OCI-LY1 (cell line): ENCODE measurements at regions not wholly inside any gene's neighbourhood (a gene's known extent, or its start where the extent isn't known, plus 50 kb on each side); places are given as distances from the start of the nearest gene placed in this dataset.

ENCODE experiments used
- H2AFZ ChIP-seq: fragments of 200-600 bp; sonication (generic), shearing (Covaris generic); 2 replicates; pipeline ENCODE4 v1.6.0; 2014; ENCODE audit warnings: antibody characterized with exemption, mild to moderate bottlenecking, low read length
- H3F3A ChIP-seq: fragments of 200-600 bp; sonication (generic), shearing (Covaris generic); 2 replicates; pipeline ENCODE4 v1.6.0; 2014; ENCODE audit warnings: mild to moderate bottlenecking, antibody characterized with exemption, low read length, moderate library complexity; ENCODE audit not compliant: insufficient read depth
- H3K27ac ChIP-seq: fragments of 200-600 bp; sonication (generic); 2 replicates; pipeline ENCODE4 v1.5.1; 2014; ENCODE audit warnings: low read length, mixed run types, mild to moderate bottlenecking, low read depth; ENCODE audit not compliant: poor library complexity, severe bottlenecking
- H3K27me3 ChIP-seq: fragments of 200-600 bp; sonication (generic); 2 replicates; pipeline ENCODE4 v1.6.0; 2014; ENCODE audit warnings: antibody characterized with exemption, mild to moderate bottlenecking, low read length, moderate library complexity; ENCODE audit not compliant: insufficient read depth
- H3K36me3 ChIP-seq: fragments of 200-600 bp; sonication (generic); 2 replicates; pipeline ENCODE4 v1.6.1; 2014; ENCODE audit warnings: mild to moderate bottlenecking, antibody characterized with exemption, low read length, moderate library complexity, mixed read lengths; ENCODE audit not compliant: insufficient read depth
- H3K4me1 ChIP-seq: fragments of 200-600 bp; sonication (generic); 2 replicates; pipeline ENCODE4 v1.5.1; 2014; ENCODE audit warnings: mild to moderate bottlenecking, low read length, moderate library complexity; ENCODE audit not compliant: insufficient read depth, severe bottlenecking
- H3K4me2 ChIP-seq: fragments of 200-600 bp; sonication (generic), shearing (Covaris generic); 2 replicates; pipeline ENCODE4 v1.6.1; 2014; ENCODE audit warnings: low read length
- H3K4me3 ChIP-seq: fragments of 200-600 bp; sonication (generic); 2 replicates; pipeline ENCODE4 v1.5.1; 2014; ENCODE audit warnings: low read length, low read depth, mild to moderate bottlenecking, mixed read lengths; ENCODE audit not compliant: poor library complexity, severe bottlenecking
- H3K79me2 ChIP-seq: fragments of 200-600 bp; shearing (Covaris generic); 2 replicates; pipeline ENCODE4 v1.6.1; 2016; ENCODE audit warnings: mixed run types, low read length, mixed read lengths; ENCODE audit not compliant: insufficient read depth
- H3K9ac ChIP-seq: fragments of 200-600 bp; sonication (generic), shearing (Covaris generic); 2 replicates; pipeline ENCODE4 v1.6.1; 2014; ENCODE audit warnings: mild to moderate bottlenecking, low read length, mixed read lengths
- H3K9me2 ChIP-seq: fragments of 200-600 bp; sonication (generic), shearing (Covaris generic); 2 replicates; pipeline ENCODE4 v1.6.1; 2014; ENCODE audit warnings: low read depth, mild to moderate bottlenecking, low read length, mixed read lengths
- H3K9me3 ChIP-seq: fragments of 200-600 bp; shearing (Covaris generic); 2 replicates; pipeline ENCODE4 v1.6.1; 2014; ENCODE audit warnings: low read length, mixed read lengths
- H4K20me1 ChIP-seq: fragments of 200-600 bp; sonication (generic), shearing (Covaris generic); 2 replicates; pipeline ENCODE4 v1.6.0; 2016; ENCODE audit warnings: mild to moderate bottlenecking, low read length; ENCODE audit not compliant: insufficient read depth
- EZH2 ChIP-seq: fragments of 200-600 bp; sonication (generic), shearing (Covaris generic); IDR thresholded peaks from 2 replicates; pipeline ENCODE4 v1.8.0; 2017; ENCODE audit warnings: borderline replicate concordance, mixed run types, mild to moderate bottlenecking, antibody characterized with exemption, low read length, moderate library complexity, mixed read lengths
- TF ChIP-seq, protein P1 (sequence below): fragments of 200-600 bp; sonication (generic), shearing (Covaris generic); IDR thresholded peaks from 2 replicates; pipeline ENCODE4 v1.5.1; 2017; ENCODE audit warnings: mild to moderate bottlenecking, antibody characterized with exemption, low read length, moderate library complexity, mixed read lengths

DNA sequence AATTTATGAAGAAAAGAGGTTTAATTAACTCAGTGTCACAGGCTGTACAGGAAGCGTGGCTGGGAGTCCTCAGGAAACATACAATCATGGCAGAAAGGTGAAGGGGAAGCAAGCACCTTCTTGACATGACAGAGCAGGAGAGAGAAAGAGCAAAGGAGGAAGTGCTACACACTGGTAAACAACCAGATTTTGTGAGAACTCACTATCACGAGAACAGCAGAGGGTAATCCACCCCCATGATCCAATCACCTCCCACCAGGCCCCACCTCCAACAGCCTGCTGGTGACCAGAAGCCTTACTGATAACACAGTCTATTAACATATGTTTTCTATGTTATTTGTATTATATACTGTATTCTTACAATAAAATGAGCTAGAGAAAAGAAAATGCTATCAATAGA lies 254.8 kb downstream of the PCDH10 start:
- H4K20me1 ChIP-seq, result no peaks in the 10 kb centered on the region
- no peaks in the 10 kb centered on the region for H3K4me1 ChIP-seq
- no peak overlapping the region for H3K4me2 ChIP-seq
- no peaks in the 10 kb centered on the region for H3K9me2 ChIP-seq
- no peaks in the 10 kb centered on the region for H3F3A ChIP-seq
- no peaks in the 10 kb centered on the region for H3K79me2 ChIP-seq
- no peak overlapping the region for H3K4me3 ChIP-seq
- no peak for TF ChIP-seq EZH2
- TF ChIP-seq, protein P1, sequence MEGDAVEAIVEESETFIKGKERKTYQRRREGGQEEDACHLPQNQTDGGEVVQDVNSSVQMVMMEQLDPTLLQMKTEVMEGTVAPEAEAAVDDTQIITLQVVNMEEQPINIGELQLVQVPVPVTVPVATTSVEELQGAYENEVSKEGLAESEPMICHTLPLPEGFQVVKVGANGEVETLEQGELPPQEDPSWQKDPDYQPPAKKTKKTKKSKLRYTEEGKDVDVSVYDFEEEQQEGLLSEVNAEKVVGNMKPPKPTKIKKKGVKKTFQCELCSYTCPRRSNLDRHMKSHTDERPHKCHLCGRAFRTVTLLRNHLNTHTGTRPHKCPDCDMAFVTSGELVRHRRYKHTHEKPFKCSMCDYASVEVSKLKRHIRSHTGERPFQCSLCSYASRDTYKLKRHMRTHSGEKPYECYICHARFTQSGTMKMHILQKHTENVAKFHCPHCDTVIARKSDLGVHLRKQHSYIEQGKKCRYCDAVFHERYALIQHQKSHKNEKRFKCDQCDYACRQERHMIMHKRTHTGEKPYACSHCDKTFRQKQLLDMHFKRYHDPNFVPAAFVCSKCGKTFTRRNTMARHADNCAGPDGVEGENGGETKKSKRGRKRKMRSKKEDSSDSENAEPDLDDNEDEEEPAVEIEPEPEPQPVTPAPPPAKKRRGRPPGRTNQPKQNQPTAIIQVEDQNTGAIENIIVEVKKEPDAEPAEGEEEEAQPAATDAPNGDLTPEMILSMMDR, result no peak
- H2AFZ ChIP-seq, result no peak overlapping the region; the same call in 1 of the 2 replicates
- H3K36me3 ChIP-seq, result no peaks in the 10 kb centered on the region
- no peaks in the 10 kb centered on the region for H3K27me3 ChIP-seq
- no peak overlapping the region for H3K27ac ChIP-seq
- H3K9me3 ChIP-seq, result 0 out of 2 replicates have a peak, but pooled peaks cover 4% of the 10 kb centered on the region
- H3K9ac ChIP-seq, result no peak overlapping the region

DNA sequence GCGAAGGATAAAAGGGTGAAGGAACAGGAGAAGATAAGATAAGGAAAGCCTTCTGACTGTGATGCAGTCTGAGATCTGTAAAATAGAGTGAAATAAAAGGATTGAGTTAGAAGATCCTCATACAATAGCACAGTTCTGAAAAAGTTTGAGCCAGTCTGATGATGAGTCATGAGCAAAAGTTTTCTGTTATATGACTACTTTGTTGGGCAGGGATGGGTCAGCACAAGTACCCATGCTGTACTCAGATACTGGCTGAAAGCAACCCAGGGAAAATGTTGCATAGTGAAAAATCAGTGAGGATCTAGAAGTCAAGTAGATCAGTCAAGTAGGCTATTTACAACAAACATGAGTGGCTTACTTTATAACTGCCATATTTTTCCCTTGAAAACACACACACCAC lies 253.5 kb downstream of the PCDH10 start:
- H3K79me2 ChIP-seq, result no peaks in the 10 kb centered on the region
- H3K27me3 ChIP-seq, result no peaks in the 10 kb centered on the region
- H3K4me3 ChIP-seq, result no peak overlapping the region
- no peaks in the 10 kb centered on the region for H3K4me1 ChIP-seq
- no peaks in the 10 kb centered on the region for H3F3A ChIP-seq
- TF ChIP-seq, protein P1, result no peak
- TF ChIP-seq EZH2, result no peak
- H4K20me1 ChIP-seq, result no peaks in the 10 kb centered on the region
- H3K27ac ChIP-seq, result no peak overlapping the region
- 0 out of 2 replicates have a peak, but pooled peaks cover 4% of the 10 kb centered on the region for H3K9me3 ChIP-seq
- no peaks in the 10 kb centered on the region for H3K9me2 ChIP-seq
- H3K4me2 ChIP-seq, result no peak overlapping the region
- no peaks in the 10 kb centered on the region for H3K36me3 ChIP-seq
- H2AFZ ChIP-seq, result no peak overlapping the region
- H3K9ac ChIP-seq, result no peak overlapping the region

GRCh38 chr4:133394971-133395627 lies 246.0 kb downstream of the PCDH10 start:
- no peaks in the 10 kb centered on the region for H3K36me3 ChIP-seq
- H4K20me1 ChIP-seq, result no peaks in the 10 kb centered on the region
- no peaks in the 10 kb centered on the region for H3F3A ChIP-seq
- no peaks in the 10 kb centered on the region for H3K4me1 ChIP-seq
- no peaks in the 10 kb centered on the region for H3K9me2 ChIP-seq
- no peak overlapping the region for H2AFZ ChIP-seq
- no peak for TF ChIP-seq EZH2
- H3K9ac ChIP-seq, result no peak overlapping the region
- H3K9me3 ChIP-seq, result peaks cover 9% of the 10 kb centered on the region
- no peak overlapping the region for H3K27ac ChIP-seq
- no peaks in the 10 kb centered on the region for H3K79me2 ChIP-seq
- no peak overlapping the region for H3K4me2 ChIP-seq
- H3K4me3 ChIP-seq, result no peak overlapping the region
- H3K27me3 ChIP-seq, result no peaks in the 10 kb centered on the region
